GM21515 (cell line): ENCODE measurements at regions not wholly inside any gene's neighbourhood (a gene's known extent, or its start where the extent isn't known, plus 50 kb on each side); places are given as distances from the start of the nearest gene placed in this dataset.

Source experiments
- ATAC-seq: cut with Tn5 transposase; IDR thresholded peaks from one replicate; pipeline ENCODE4 v1.9.1; 2021; ENCODE audit not compliant: unreplicated experiment

DNA sequence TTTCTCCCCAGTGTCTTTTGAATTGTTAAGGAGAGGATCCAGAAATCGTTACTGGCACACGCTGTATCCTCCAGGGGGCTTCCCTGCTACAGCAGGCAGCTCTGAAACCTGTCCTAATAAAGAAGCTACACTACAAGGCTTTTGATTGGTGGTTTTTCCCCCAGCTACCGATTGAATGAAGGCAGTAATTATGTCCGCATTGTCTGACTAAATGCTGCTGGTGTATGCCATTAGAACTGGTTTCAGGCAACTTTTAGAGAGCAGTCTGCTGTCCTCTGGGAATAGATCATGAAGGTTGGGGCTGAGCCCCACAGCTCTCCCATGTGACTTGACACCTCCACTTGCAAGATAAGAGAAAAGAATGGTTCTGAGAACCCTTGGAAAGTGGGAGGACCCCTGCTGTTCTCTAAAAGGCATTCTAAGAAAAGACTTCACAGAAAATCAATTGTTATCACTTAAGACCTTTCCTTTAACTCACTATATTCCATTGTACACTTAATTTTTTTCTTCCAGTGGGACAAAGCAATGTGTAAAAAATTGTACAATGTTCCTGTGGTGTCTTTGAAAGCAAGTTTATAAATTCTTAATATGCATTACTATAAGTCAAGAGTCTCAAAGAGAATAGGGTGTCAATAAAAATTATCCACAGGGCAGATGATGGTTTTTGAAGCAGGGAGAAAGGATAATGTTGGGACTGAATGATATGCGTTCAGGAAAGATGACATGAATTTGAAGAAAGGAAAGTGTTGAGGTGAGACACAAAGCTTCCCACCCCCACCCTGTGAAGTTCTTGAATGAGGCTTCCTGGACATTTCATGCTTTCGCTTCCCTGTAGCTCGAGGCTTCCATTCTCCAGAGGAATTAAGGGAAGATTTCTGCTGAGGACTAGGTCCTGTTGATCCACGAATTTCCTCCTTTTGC, 53.0 kb upstream of the DAZL start:
- ATAC-seq, result no peak

DNA sequence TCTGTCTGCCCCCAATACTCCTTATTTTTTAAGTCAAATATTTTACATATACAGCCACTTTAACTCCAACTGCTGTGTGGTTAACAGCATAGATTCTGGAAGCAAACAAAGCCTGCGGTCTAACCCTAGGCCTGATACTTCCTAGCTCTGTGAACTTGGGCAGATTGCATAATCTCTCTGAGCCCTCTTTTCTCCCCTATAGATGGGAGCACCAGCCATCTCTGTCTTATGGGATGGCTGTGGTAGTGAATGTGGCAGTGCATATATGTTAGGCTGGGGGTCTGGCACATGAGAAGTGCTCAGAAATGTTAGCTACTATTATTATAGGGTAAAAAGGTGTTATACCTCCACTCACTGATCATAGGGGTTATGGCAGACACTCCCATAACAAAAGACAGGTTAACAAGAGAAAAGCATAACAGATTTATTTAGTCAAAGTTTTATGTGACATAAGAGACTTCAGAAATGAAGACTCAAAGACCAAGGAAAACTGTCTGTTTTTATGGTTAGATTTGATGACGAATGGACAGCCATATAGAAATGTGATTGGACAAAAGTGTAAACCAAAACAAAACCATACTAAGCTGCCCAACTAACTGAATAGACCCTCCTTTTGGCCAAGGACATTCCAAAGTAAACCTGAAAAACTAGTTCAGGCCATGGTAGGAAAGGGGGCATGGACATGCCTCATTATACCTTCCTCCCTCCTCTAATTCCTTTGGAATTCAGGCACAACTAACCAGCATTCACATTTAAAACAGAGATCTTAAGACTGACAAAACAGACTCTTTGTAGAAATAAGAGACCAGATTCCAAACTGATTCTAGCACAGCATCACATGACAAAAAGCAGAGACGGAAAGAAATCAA, 53.9 kb upstream of the DAZL start:
- ATAC-seq, result no peak

DNA sequence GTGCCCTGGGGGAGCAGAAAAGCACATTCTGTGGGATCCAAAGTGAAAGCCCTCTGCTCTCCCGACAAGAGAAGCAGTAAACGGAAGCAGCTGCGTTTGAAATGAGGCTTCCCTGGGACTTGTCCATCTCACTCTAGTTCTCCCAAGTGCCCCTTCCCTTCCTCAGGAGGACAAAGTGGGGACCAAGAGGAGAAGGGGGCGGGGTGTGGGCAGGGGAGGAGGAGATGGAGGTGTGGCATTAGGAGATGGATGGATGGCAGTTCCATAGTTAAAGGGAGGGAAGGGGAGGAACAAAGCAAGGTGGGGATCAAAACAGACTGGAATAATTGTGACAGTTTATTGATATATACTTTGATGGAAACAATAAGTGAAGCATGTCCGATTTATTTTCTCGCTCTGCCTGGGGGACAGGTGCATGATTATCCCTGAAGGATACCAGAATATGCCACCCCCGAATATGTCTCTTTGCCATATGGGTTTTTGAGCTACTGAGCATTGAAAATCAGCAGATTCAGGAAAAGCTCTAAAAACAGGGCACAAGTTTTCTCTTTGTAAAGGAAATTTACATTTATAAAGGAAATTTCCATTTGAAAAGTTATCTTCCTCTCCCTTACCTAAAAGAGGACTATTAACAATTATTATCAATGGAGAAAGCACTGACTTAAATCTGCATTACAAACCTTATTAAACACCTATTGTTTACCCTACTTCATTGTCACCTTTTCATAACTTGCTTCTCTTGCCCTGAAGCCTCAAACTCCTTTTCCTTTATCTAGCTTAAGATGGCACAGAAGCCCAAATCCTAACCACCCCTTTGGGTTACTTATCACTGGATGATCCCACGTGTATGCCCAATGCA, 58.9 kb upstream of the DAZL start:
- no peak for ATAC-seq

DNA sequence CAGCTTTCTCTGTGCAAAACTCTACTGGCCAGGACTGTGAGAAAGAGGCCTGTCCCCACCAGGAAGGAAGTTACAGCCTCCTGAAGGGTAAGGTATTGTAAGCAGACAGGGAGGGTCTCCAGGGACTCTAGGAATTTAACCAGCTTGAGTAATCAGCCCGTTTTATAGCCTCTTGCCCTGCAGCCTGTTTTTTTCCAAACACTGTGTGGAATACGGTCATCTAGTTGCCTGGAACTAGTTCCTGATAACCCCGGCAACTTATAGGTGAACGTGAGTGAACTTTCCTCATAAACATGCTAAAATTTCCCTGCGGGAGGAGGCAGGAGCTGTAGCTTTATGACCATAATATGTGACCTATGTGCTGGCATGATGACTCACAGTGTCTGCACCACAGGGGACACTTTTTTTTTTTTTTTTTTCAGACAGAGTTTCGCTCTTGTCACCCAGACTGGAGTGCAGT, 60.1 kb upstream of the DAZL start:
- no peak for ATAC-seq

DNA sequence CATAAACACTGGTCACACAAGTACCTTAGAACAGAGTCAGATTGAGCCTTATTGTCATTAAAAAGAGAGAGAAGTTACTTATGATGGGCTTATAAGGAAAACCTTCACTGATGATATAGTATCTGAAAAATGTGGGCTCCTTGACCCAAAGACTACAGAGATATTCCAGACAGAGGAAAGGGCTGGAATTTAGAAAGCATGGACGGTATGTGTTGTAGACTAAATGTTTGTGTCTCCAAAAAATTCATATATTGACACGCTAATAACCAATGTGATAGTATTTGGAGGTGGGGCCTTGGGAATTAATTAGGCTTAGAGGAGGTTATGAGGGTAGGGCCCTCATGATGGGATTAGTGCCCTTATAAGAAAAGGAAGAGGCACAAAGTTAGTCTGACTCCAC, 61.0 kb upstream of the DAZL start:
- ATAC-seq, result no peak

DNA sequence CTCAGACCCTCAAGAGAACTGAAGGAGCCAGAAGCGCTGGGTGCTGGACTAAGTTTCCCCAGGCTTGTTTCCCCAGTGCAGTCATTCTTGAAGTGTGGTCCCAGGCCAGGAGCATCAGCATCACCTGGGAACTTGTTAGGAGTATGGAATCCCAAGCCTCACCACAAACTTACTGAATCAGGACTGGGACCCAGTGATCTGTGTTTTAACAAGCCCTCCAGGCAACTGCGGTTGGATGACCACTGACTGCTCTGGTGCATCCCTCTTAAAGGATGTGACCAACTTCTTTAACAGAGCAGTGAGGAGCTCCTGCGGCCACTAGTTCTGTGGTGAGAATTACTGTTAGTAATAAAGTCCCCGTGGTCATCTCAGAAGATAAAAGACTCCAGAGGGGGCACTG, 62.4 kb upstream of the DAZL start:
- ATAC-seq, result no peak

DNA sequence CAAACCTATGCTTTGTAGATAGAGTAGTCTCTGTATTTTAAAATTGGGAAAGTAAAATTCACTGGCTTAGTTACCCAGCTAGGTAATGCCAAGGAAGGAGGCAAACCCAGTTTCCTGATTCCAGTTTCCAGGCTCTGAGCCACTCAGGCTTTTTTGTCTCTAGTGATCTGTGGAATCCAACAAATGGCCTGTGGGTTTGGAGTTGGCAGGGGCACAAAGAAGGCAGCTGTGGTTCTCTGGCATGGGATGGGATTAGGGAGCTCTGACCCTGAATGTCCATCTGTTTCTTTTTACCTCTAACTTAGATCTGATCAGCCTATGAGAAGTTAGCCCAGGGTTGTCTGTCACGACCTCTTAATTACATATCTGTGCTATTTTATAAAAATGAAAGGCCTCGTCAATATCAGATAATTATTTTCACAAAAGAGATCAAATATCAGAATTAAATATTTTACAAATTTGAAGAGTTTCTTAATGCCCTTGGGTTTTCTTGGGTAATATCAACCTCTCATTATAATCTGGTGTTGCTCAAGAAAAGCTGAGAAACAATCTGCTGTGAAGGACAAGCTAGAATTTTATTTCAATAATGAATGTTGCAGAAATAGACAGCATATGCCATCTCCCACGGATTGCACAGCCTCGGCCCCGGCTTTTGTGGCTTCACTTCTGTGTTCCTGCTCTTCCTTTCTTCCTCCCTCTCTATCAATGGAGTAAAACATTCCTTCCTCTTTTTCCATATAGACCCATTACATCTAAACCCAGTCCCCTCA, 63.7 kb upstream of the DAZL start:
- no peak for ATAC-seq

DNA sequence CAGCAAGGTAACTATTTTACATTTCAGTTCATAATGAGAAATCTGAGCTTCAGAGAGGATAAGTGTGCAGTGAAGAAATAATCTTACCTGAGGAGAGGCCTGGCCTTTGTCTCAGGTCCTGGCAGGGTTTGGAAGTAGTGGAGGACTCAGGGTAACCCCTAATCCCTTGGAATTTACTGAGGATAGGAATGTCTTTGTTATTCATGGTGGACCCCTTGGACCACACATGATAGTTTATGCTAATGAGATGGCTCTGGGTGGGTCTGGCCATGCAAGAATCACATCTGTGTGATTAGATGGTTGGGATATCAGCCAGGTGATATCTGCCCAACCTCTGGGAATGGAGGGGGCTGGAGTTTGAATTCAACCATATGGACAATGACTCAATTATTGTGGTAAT, 65.0 kb upstream of the DAZL start:
- no peak for ATAC-seq

DNA sequence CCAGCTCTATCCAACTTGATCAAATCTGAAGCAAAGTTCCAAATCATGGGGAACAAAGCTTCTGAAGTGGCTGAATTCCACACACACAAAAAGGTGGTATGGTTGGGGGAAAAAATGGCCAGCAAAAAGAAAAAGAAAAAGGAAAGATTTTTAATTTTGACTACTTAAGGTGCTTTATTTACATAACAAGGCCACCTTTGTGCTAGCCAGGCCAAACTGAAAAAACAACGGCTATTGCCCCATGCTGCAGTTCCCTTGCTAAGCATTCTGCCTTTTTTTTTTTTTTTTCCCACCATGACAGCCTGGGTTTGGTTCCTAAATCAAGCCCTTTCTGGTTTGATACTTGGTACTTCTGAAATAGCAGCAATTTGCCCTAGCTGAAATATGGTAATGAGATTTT, 66.5 kb upstream of the DAZL start:
- no peak for ATAC-seq

DNA sequence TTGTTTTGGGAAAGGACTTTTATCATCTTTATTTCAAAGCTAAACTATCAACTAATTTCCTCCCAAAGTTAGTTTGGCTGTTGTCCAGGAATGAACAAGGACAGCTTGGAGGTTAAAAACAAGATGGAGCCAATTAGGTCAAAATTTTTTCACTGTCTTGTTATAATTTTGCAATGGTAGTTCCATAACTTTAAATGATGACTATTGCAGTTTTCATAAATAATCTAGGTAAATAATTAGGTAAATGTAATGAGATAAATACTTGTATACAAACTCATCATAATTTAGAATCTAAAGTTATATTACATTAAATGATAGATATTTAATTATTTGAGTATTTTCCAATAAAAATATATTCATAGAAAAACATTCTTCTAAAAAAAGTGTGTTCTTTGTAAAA, 68.3 kb upstream of the DAZL start:
- no peak for ATAC-seq

DNA sequence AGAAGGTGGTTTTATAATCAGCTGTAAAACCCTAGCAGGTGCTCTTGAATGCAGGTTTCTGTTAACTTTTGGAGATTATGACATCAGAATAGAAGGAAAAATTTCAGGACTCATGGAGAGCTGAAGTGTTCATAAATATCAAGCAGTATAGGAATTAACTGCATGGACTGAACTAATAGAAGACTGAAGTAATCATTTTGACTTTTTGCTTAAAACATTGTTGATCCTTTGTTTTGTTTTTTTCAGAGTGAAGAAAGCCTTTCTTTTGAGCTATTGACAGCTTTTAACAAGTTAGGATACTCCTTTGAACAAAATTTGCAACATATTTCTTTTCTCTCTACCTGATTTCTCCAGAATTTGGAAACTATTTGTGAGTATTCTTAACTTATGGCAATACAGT, 70.6 kb upstream of the DAZL start:
- no peak for ATAC-seq

DNA sequence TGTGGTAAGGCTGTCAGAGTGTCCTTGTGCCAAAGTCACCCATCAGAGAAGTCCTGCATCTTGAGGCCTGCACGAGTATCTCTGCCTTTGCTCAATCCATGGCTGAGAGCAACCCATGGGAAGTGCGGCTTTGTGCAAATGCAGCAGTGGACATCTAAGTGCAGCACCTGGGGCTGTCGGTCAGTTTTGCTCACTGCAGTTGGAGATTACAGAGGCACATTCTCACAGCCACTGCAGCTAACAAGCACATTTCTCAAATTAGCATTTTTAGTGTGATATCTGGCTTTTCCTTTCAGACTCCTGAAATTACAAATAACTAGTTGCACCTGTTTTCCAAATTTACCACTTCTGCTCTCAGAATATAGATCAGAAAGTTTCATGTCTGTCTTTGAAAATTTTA, 81.5 kb upstream of the DAZL start:
- no peak for ATAC-seq

DNA sequence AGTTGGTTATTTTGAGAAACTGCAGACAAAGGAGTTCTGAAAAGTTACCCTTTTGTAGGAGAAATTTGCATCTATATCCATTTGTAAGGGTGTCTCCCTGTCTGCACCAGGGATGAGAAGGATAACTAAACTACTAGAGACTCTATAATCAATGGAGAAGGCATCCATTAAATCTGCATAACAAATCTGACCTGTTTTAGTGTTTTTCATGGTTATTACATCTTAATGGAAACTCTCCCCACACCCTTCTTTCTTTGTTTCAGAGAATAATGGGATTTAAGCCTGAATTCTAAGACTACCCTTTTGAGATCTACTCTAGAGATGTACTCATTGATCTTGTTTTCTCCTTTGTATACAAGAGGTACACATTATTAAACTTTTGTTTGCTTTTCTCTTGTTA, 82.0 kb upstream of the DAZL start:
- ATAC-seq, result no peak

DNA sequence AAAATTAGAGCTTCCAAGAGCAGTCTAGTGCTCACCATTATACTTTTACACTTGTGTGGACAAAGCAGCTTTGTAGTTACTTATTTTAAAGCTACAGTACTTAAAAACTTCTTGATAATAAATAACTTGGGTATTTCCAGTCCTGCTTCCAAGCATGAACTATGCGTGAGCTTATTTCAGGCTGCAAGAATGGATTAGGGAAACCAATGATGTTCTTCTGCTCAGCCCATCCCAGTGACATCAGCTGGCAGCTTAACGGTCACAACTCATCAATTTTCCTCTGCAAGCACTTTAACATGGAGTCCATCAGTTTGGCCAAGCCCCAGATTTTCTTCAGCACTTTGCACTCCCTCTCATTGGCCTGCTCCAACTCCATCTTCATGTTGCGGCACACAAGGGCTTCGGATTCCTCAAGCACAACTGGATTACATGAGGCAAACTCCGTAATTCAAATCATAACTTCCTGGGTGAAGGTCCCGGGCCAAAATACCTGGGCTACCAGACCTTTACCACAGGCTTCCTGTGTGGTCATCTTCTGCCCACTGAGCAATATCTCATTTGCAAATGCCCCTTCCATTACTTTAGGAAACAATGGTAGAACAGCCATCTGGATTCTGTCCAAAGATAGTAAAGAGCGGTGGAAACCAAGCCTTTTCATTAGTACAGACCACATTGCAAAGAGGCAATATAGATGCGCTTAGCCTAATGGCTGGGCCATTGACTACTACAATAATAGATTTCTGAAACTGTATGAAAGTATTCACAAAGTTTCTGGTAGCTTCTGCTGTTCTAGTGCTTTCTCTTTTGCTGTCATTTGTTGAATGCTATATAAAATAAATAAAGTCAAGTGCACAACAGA, 87.5 kb upstream of the DAZL start:
- ATAC-seq, result no peak

DNA sequence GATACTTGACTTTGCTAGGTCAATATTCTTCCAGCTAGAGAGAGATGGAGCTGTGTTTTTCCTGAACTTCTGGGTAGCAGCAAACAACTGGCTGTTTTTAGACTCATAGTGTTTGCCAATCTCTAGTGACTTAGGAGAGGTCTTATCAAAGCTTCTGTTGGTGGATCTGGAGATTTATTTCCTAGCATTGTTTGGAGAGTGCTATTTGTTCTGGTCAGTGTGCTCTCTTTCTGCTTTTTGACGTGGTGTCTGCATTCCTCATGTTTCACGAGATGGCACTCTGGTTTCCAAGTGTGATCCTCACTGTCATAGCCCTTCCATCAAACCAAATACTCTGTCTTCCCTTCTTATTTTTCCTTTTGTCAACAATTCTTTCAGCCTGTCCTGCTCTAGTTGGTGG, 88.6 kb upstream of the DAZL start:
- no peak for ATAC-seq

DNA sequence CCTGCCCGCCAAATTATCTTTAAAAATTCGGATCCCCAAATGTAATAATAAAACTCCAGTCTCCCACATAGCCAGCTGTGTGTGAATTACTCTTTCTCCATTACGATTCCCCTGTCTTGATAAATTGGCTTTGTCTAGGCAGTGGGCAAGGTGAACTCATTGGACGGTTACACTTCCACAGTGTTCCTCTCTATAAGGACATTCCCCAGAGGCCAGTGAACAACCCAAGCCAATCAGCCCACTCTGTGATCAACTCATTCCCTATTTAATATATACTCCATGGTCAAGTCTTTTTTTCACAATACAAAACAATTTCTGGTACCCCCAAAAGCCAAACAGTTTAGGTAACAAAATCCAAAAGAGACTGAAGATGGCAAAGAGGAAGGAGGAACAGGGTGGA, 90.5 kb upstream of the DAZL start:
- ATAC-seq, result no peak

DNA sequence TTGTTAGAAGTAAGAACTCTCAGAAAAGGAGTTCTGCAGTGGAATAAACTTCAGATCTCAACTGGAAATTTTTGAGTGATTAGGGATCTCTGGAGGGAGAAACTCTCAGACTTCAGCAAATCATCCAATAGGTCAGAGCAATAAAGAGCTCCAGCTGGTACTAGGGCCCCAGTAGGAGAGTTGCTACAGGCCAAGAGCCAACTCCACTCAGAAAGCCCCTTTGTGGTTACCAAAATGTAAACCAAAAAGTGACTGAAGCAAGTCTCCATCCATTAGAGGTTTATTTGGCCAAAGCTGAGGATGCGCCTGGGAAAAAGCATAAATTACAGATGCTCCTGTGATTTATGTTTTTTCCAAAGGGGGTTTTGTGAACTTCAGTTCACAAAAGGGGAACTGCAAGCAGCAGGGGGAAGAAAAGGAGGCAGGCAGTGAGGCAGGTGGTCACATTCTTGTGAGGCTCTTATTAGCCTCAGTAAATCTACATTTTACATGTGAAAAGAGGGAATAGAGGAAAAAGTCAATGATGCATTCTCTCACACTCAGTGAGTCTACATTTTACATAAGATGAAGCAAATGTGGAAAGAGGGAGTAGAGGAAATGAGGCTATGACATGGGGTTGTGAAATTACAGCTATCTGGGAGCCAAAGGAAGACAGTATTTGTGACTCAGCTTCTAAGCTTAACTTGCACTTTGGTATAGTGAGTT, 92.4 kb upstream of the DAZL start:
- ATAC-seq, result no peak

DNA sequence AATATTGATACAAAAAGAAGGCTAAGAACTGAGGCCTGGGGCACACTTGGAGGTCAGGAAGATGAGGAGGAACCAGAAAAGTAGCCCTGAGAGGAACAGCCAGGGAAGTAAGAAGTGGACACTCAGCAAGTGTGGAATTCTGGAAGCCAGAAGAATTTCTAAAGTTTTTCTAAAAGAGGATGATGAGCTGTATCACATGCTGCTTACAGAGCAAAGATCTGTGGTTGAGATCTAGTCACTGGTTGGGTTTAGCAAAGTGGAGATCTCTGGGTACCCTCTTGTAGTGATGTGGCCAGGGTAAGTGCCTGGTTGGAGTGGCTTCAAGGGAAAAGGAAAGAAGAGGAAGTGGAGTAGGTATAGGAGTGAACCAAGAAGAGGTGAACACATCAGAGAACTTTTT, 95.4 kb upstream of the DAZL start:
- no peak for ATAC-seq

DNA sequence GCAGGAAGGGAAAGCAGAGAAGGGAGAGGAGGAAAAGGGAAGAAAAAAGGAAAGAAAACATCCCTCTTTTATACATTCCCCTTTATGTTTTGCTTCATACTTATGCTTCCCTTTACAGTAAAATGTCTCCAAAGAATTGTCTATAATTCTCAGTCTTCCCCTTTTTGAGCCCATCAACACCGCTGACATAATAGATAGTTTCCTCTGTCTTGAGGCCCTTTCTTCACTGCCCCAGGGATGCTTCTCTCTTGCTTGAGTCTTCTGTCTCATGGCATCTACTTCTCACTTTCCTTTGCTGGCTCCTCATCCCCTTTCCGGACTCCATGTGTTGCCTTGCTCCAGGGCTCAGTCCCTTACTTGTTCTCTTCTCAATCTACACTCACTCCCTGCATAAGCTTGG, 99.7 kb upstream of the DAZL start:
- ATAC-seq, result no peak
